ENCODE measurements at regions not wholly inside any gene's neighbourhood (a gene's known extent, or its start where the extent isn't known, plus 50 kb on each side); places are given as distances from the start of the nearest gene placed in this dataset.

DNA sequence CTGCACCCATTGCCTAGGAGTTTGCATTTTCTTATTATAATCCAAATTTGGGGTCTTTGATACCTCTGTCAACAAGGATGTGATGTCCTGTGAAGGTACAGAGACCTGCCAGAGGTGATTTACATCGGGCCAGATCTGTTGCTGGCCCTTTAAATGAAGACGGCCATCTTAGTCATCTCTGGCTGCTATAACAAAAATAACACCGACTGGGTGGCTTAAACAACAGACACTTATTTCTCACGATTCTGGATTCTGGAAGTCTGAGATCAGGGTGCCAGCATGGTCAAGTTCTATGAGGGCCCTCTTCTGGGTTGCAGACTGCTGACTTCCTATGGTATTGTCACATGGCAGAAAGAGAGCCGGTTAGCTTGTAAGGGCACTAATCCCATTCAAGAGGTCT is 75.7 kb downstream of the F11 start:
- no peak overlapping the region for H3K4me3 ChIP-seq (ENCODE audit: low read depth, low read length)
- DNase-seq (ENCODE audit: low read depth) (no peak), FAIRE-seq (no peak)
- H3K36me3 ChIP-seq (ENCODE audit: control insufficient read depth, insufficient read depth, low read length): no peaks in the 10 kb centered on the region
- TF ChIP-seq, protein P1, sequence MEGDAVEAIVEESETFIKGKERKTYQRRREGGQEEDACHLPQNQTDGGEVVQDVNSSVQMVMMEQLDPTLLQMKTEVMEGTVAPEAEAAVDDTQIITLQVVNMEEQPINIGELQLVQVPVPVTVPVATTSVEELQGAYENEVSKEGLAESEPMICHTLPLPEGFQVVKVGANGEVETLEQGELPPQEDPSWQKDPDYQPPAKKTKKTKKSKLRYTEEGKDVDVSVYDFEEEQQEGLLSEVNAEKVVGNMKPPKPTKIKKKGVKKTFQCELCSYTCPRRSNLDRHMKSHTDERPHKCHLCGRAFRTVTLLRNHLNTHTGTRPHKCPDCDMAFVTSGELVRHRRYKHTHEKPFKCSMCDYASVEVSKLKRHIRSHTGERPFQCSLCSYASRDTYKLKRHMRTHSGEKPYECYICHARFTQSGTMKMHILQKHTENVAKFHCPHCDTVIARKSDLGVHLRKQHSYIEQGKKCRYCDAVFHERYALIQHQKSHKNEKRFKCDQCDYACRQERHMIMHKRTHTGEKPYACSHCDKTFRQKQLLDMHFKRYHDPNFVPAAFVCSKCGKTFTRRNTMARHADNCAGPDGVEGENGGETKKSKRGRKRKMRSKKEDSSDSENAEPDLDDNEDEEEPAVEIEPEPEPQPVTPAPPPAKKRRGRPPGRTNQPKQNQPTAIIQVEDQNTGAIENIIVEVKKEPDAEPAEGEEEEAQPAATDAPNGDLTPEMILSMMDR (IDR thresholded peaks at IDR 0.05; ENCODE audit: insufficient read depth, low read length, severe bottlenecking): no peak
- no peaks in the 10 kb centered on the region for H3K27me3 ChIP-seq (ENCODE audit: control insufficient read depth, insufficient read depth, low read length)

Data from bronchial epithelial cell (primary cell).